ENCODE measurements at regions not wholly inside any gene's neighbourhood (a gene's known extent, or its start where the extent isn't known, plus 50 kb on each side); places are given as distances from the start of the nearest gene placed in this dataset.

DNA sequence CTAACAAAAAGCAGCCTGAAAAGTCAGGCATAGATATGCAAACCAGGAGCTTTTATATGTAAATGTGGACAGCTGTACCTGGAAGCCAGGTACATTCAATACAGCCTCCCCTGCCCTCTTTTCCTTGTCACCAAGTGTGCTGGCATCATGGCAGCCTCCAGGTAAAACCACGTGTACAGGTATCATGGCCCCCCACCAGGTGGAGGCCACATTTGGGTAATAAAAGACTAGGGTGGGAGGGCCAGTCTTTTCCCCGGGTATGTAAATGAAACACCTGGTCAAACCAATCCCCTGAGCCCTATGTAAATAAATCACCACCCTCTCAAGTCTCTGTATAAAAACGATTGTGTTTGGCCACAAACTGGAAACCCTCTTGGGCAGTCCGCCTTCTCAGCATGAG is 226.4 kb upstream of the GOT2 start:
- H3K4me1 Mint-ChIP-seq (ENCODE audit: low read depth, unreplicated experiment), result no peaks in the 10 kb centered on the region
- no peaks in the 10 kb centered on the region for H3K27me3 Mint-ChIP-seq (ENCODE audit: unreplicated experiment)
- H3K9me3 Mint-ChIP-seq (ENCODE audit: unreplicated experiment), result peaks cover 2% of the 10 kb centered on the region
- no peak overlapping the region for H3K4me3 Mint-ChIP-seq (ENCODE audit: unreplicated experiment)
- TF ChIP-seq, protein P1, sequence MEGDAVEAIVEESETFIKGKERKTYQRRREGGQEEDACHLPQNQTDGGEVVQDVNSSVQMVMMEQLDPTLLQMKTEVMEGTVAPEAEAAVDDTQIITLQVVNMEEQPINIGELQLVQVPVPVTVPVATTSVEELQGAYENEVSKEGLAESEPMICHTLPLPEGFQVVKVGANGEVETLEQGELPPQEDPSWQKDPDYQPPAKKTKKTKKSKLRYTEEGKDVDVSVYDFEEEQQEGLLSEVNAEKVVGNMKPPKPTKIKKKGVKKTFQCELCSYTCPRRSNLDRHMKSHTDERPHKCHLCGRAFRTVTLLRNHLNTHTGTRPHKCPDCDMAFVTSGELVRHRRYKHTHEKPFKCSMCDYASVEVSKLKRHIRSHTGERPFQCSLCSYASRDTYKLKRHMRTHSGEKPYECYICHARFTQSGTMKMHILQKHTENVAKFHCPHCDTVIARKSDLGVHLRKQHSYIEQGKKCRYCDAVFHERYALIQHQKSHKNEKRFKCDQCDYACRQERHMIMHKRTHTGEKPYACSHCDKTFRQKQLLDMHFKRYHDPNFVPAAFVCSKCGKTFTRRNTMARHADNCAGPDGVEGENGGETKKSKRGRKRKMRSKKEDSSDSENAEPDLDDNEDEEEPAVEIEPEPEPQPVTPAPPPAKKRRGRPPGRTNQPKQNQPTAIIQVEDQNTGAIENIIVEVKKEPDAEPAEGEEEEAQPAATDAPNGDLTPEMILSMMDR (IDR thresholded peaks at IDR 0.05; ENCODE audit: partially characterized antibody, unreplicated experiment), result no peak
- no peaks in the 10 kb centered on the region for H3K36me3 Mint-ChIP-seq (ENCODE audit: unreplicated experiment)
- no peak overlapping the region for H3K27ac Mint-ChIP-seq (ENCODE audit: unreplicated experiment)
- no peak for DNase-seq

GRCh38 chr16:58960034-58960433 is 225.9 kb upstream of the GOT2 start:
- Mint-ChIP-seq H3K36me3 (ENCODE audit: unreplicated experiment) (no peaks in the 10 kb centered on the region), H3K4me1 (ENCODE audit: low read depth, unreplicated experiment) (no peaks in the 10 kb centered on the region), H3K27me3 (ENCODE audit: unreplicated experiment) (no peaks in the 10 kb centered on the region), H3K4me3 (ENCODE audit: unreplicated experiment) (no peak overlapping the region), H3K9me3 (ENCODE audit: unreplicated experiment) (peaks cover 2% of the 10 kb centered on the region), H3K27ac (ENCODE audit: unreplicated experiment) (no peak overlapping the region)
- TF ChIP-seq, protein P1 (IDR thresholded peaks at IDR 0.05; ENCODE audit: partially characterized antibody, unreplicated experiment), result no peak
- DNase-seq, result no peak

- H3K4me1 Mint-ChIP-seq (ENCODE audit: low read depth, unreplicated experiment), result no peaks in the 10 kb centered on the region
- H3K27me3 Mint-ChIP-seq (ENCODE audit: unreplicated experiment), result no peaks in the 10 kb centered on the region
- no peaks in the 10 kb centered on the region for H3K36me3 Mint-ChIP-seq (ENCODE audit: unreplicated experiment)
- TF ChIP-seq, protein P1 (IDR thresholded peaks at IDR 0.05; ENCODE audit: partially characterized antibody, unreplicated experiment), result no peak
- no peaks in the 10 kb centered on the region for H3K9me3 Mint-ChIP-seq (ENCODE audit: unreplicated experiment)
- H3K4me3 Mint-ChIP-seq (ENCODE audit: unreplicated experiment), result no peak overlapping the region
- no peak overlapping the region for H3K27ac Mint-ChIP-seq (ENCODE audit: unreplicated experiment)
- no peak for DNase-seq
Measured at GRCh38 chr16:58958749-58959148, 224.6 kb upstream of the GOT2 start.

DNA sequence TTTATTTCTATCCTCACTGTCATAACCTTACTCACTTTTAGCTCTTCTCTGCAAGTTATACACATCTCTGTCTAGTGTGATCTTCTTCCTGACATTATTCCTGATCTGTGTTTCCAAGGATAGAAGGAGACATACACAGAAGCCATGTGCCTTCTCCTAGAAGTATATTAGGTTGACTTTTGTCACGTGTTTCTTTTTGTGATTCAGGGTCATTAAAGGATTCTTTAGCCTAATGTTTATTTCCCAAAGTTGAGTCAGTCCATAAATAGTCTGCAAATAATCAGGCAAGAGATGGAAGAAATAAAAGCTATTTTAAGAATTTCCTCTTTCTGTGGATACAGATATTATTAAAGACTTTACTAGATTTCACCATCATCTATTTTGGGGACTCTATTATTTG is 214.1 kb upstream of the GOT2 start:
- no peak for DNase-seq
- Mint-ChIP-seq H3K9me3 (ENCODE audit: unreplicated experiment) (no peaks in the 10 kb centered on the region), H3K27me3 (ENCODE audit: unreplicated experiment) (peaks cover 1% of the 10 kb centered on the region), H3K27ac (ENCODE audit: unreplicated experiment) (no peak overlapping the region), H3K36me3 (ENCODE audit: unreplicated experiment) (no peaks in the 10 kb centered on the region), H3K4me3 (ENCODE audit: unreplicated experiment) (no peak overlapping the region), H3K4me1 (ENCODE audit: low read depth, unreplicated experiment) (no peaks in the 10 kb centered on the region)
- TF ChIP-seq, protein P1 (IDR thresholded peaks at IDR 0.05; ENCODE audit: partially characterized antibody, unreplicated experiment), result no peak

DNA sequence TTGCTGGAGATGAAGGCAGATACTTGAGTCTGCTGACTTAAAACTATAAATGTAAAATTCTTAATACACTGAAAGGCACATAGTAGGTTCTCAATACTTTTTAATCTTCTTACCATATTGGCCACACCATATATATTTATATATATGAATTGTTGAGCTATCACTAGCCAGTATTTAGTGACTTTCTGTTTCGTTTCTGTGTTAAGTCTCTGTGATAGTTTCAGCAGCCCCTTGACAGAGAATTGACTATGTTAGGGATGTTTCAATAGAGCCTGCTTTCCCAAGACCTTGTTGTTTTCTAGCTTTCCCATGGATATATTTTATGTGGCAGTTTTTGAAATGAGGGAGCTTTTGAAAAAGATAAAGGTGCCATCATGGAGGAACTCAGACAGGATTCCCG is 206.5 kb upstream of the GOT2 start:
- Mint-ChIP-seq H3K9me3 (ENCODE audit: unreplicated experiment) (no peaks in the 10 kb centered on the region), H3K27me3 (ENCODE audit: unreplicated experiment) (peaks cover 2% of the 10 kb centered on the region), H3K27ac (ENCODE audit: unreplicated experiment) (no peak overlapping the region), H3K4me1 (ENCODE audit: low read depth, unreplicated experiment) (no peaks in the 10 kb centered on the region), H3K4me3 (ENCODE audit: unreplicated experiment) (no peak overlapping the region), H3K36me3 (ENCODE audit: unreplicated experiment) (no peaks in the 10 kb centered on the region)
- no peak for DNase-seq
- TF ChIP-seq, protein P1 (IDR thresholded peaks at IDR 0.05; ENCODE audit: partially characterized antibody, unreplicated experiment), result no peak

All from glutamatergic neuron (in vitro differentiated cells).